Testis (tissue), 2 donors: ENCODE measurements at regions not wholly inside any gene's neighbourhood (a gene's known extent, or its start where the extent isn't known, plus 50 kb on each side); places are given as distances from the start of the nearest gene placed in this dataset.

ENCODE experiments used
- DNase-seq: peaks from one replicate; pipeline ENCODE4 v3.0.0-alpha.2; 2019
- H3K27ac ChIP-seq, 2 donors: fragments of 200-600 bp; sonication (generic); one replicate each; pipeline ENCODE4 v1.5.1; 2019
- H3K27me3 ChIP-seq: fragments of 200-600 bp; sonication (generic); one replicate; pipeline ENCODE4 v1.5.1; 2019
- H3K36me3 ChIP-seq: fragments of 200-600 bp; sonication (generic); one replicate; pipeline ENCODE4 v1.5.1; 2017; ENCODE audit warnings: low read depth; ENCODE audit errors: missing control alignments
- H3K4me1 ChIP-seq: fragments of 200-600 bp; sonication (generic); one replicate; pipeline ENCODE4 v1.5.1; 2019
- H3K4me3 ChIP-seq, 2 donors: fragments of 200-600 bp; sonication (generic); one replicate each; pipeline ENCODE4 v1.5.1; 2017 to 2019
- H3K9me3 ChIP-seq: fragments of 200-600 bp; sonication (generic); one replicate; pipeline ENCODE4 v1.5.1; 2017
- CTCF ChIP-seq, 3 experiments: fragments of 450-650 bp in 2 of 3; fragments of 200-600 bp in 1 of 3; sonication (generic) in 1 of 3; IDR thresholded peaks; one replicate each; pipeline ENCODE4 v1.5.1; 2016 to 2019; ENCODE audit warnings: antibody characterized with exemption in 3 of 3, mild to moderate bottlenecking in 2 of 3, moderate library complexity in 1 of 3
- POLR2A ChIP-seq: fragments of 450-650 bp; IDR thresholded peaks from one replicate; pipeline ENCODE4 v1.6.1; 2017; ENCODE audit warnings: antibody characterized with exemption, mild to moderate bottlenecking, moderate library complexity
- WGBS, 2 donors: methylation state at CpG; one replicate each; pipeline ENCODE4 v1.1.5; 2018; 5-methylcytosine and 5-hydroxymethylcytosine counted together
- intact Hi-C: fragments of 100-400 bp; cut with DNase I; formaldehyde crosslinking; loops from one replicate; pipeline ENCODE4 v1.15.1; 2023; ENCODE audit warnings: low total_unique reads

GRCh38 chr5:105460721-105461120 is 1898.1 kb upstream of the NUDT12 start:
- intact Hi-C loops = no loop called here
- 90 to 97% methylated on average over 4 of the region's 4 CpGs for WGBS, 2 donors

DNA sequence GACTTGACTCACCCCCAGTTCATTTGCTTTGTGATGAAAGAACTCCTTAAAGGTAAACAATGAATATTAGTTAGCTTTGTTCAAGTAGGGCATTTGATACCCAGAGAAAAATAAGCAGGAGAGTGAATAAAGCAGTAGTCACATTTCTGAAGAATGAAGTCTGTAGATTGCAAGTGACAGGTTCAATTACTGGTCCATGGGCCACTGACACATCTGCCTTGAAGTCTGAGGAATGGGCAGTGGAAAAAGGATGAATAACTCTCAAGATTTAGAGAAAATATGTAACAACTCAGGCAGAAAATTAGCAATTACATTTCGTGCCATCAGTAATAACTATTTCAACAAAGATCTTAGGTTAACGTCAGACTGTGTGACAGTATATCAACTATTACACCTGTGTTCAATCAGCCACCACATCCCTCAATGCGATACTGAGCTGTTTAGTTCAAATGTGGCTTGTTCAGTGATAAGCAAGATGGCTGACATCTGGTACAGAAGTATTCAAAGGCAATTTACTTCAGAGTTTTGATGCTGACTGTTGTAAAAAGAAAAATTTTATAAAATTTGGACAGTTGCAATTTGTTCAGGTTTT is 1890.7 kb upstream of the NUDT12 start:
- intact Hi-C loops = no loop called here
- no peak for DNase-seq
- Histone ChIP-seq H3K27me3 (no peaks in the 10 kb centered on the region), H3K27ac (no peak overlapping the region), H3K9me3 (no peaks in the 10 kb centered on the region), H3K36me3 (no peaks in the 10 kb centered on the region), H3K4me1 (no peaks in the 10 kb centered on the region), H3K4me3 (no peak overlapping the region)
- TF ChIP-seq CTCF (IDR thresholded peaks at IDR 0.05) = no peak
- TF ChIP-seq POLR2A = no peak
- WGBS, 2 donors = 79 to 81% methylated on average over 3 of the region's 3 CpGs

More at GRCh38 chr5:105460721-105461120, 1898.1 kb upstream of the NUDT12 start:
- DNase-seq = no peak
- H3K9me3 ChIP-seq = no peaks in the 10 kb centered on the region
- H3K27me3 ChIP-seq = no peaks in the 10 kb centered on the region
- TF ChIP-seq POLR2A = no peak
- no peak for TF ChIP-seq CTCF (IDR thresholded peaks at IDR 0.05)
- H3K36me3 ChIP-seq = no peaks in the 10 kb centered on the region
- no peak overlapping the region for H3K4me3 ChIP-seq
- H3K27ac ChIP-seq = no peak overlapping the region
- no peaks in the 10 kb centered on the region for H3K4me1 ChIP-seq

DNA sequence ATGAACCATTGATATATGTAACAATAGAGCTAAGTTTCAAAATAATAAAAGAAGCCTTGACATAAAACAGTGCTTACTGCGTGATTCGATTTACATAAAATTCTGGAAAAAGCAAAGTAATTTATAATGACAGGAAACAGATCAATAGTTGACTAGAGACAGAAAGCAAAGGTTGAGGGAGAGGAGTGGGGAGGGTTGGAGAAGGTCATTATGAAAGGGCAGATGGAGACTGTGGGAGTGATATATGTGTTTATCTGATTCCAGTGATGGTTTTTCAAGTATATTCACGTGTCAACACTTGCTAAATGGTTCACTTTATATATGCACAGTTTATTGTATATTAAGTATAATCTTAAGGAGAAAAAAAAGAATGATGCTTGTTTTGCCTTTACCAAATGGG is 1885.7 kb upstream of the NUDT12 start:
- no peaks in the 10 kb centered on the region for H3K36me3 ChIP-seq
- 69% methylated on average over 3 of the region's 3 CpGs for WGBS, 2 donors
- no peaks in the 10 kb centered on the region for H3K9me3 ChIP-seq
- intact Hi-C loops = no loop called here
- TF ChIP-seq CTCF (IDR thresholded peaks at IDR 0.05) (no peak), POLR2A (no peak)
- H3K4me3 ChIP-seq = no peak overlapping the region
- no peak for DNase-seq
- no peaks in the 10 kb centered on the region for H3K27me3 ChIP-seq
- no peaks in the 10 kb centered on the region for H3K4me1 ChIP-seq
- no peak overlapping the region for H3K27ac ChIP-seq

- DNase-seq = no peak
- intact Hi-C loops = no loop called here
- H3K9me3 ChIP-seq = no peaks in the 10 kb centered on the region
- TF ChIP-seq POLR2A (no peak), CTCF (IDR thresholded peaks at IDR 0.05) (no peak)
- H3K4me1 ChIP-seq = no peaks in the 10 kb centered on the region
- no peaks in the 10 kb centered on the region for H3K27me3 ChIP-seq
- H3K4me3 ChIP-seq = no peak overlapping the region
- H3K36me3 ChIP-seq = no peaks in the 10 kb centered on the region
- 63 to 70% methylated on average over 2 of the region's 2 CpGs for WGBS, 2 donors
- no peak overlapping the region for H3K27ac ChIP-seq
Measured at GRCh38 chr5:105430516-105430915, 1867.9 kb upstream of the NUDT12 start.
